GM19467 (cell line): ENCODE measurements at regions not wholly inside any gene's neighbourhood (a gene's known extent, or its start where the extent isn't known, plus 50 kb on each side); places are given as distances from the start of the nearest gene placed in this dataset.

Source experiments
- ATAC-seq: cut with Tn5 transposase; IDR thresholded peaks from one replicate; pipeline ENCODE4 v1.9.1; 2021; ENCODE audit warnings: mild to moderate bottlenecking, moderate library complexity; ENCODE audit not compliant: unreplicated experiment

DNA sequence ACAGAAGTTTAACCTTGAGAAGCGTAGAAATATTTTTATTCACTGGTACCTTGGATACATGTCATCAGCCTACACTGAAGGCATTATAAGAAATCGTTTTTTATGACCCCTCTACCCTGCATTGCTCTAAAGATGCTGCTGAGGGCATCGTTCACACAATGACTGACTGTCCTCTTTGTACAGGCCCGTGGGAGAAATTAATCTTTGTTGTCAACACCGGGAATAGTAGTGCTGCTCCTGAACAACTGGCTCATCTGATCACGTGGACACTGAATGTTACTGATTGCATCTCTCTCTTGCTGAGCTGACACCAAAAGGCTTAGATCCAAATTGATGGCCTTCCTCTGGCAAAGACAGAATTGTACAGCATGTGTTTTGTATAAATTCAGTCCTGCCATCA lies 157.1 kb upstream of the SMLR1 start:
- ATAC-seq: no peak

DNA sequence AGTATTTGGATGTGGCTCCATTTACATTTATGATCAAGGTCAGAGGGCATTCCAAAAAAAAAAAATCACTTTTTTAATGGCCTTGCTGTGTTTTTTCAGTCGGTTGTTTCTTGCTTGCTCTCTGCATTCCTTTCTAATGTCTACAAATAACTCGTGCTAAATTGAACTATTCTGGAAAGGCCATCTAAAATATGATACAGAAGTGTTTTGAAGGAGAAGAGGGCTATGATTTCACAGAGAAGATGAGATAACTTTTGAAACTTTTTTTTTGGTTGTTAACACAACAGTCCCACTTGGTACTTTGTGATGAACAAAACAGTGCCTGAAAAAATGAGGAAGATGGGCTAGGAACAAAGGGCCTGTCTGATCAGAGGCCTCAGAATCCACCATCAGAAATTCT lies 156.1 kb upstream of the SMLR1 start:
- no peak for ATAC-seq

DNA sequence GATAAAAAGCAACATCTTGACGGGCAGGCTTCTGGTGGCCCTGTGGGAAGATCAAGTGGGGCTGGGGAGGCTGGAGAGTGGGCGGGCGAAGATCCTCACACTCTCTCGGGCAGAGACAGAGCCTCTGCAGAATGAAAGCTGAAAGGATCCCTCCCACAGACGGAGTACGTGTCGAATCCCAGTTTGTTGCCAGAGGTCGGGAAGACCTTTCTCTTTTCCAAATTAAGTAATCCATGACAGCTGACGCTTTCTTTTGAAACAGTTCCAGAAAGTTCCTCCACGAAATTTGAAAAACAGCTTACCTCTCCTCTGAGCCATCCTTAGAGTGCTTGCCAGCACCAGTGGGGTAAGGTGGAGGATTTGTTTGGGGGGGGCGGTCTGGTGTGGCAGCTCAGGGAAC lies 155.6 kb upstream of the SMLR1 start:
- no peak for ATAC-seq

DNA sequence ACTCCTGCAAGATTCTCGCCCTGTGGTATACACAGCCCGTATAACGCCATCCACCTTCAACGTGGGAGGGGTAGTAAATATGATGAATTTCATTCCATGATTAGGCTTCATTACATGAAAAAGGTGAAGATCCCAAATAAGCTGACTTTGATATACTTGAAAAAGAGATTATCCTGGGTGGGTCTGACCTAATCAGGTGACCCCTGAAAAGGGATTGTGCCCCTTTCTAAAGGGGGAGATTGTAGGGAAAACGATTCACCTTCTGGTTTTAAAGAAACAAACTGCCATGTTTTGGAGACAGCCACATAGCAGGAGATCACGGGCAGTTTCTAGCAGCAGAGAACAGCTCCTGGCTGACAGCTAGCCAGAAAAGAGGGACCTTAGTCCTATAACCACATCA lies 155.1 kb upstream of the SMLR1 start:
- no peak for ATAC-seq

DNA sequence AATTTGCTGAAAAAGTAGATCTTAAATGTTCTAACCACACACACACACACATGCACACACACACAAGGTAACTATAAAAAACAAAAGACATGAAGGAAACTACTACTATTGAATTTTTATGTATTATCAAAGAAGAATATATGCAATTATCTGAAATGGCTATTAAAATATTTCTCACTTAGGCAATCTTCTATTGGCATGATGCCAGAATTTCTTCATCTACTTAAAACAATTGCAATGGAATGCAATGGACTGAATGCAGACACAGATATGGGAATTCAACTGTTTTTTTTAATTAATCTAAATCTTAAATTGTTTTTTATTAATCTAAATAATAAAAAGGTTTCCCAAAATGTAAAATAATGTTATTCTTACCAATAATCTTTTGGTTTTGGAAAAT lies 152.6 kb upstream of the SMLR1 start:
- no peak for ATAC-seq

DNA sequence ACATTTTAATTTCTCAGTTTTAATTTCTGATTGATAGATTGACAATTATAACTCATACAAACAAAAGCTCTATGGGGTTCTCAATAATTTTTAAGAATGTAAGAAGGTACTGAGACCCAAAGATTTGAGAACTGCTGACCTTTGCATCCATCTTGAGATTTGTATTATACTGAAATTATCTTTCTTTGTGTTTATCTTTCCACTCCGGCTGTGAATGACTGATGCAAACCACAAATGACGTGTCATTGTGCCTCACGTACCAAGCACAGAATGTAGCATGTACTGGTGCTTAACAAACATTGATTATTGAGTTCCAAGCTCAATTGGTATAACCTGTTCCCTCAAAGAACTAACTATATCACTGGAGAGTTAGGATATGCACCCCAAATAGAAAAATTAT lies 152.1 kb upstream of the SMLR1 start:
- ATAC-seq: no peak

DNA sequence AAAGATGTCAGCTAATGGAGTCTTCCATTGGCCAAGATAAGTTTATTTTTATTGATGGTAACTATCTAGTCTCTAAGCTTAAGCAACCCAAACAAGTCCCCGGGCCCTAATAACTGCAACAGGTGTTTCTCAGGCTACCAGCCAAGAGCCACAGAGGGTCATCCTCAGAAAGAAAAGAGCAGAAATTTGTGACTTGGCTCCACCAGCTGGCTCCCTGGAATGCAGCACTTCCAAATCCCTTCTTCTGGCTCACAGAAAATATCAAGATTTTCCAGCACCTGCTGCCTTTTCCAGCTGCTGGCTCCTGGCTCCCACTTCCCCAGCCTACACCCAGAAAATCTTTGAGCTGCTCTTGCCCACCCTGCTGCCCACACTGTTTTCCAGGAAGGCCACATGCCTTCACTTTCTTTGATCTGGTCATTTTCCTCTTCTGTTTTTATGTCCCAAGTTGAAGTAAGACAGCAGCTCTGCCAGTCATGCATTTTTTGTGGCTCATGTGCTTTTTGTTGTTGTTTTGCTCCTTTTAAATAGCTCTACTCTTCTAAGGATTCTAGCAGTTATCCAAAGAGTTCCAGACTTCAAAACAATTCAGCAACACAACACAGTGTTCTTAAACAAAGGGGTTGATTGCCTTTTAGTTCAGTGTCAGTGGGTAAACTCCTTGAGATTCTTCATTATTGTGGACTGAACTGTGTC lies 151.0 kb upstream of the SMLR1 start:
- ATAC-seq: no peak

DNA sequence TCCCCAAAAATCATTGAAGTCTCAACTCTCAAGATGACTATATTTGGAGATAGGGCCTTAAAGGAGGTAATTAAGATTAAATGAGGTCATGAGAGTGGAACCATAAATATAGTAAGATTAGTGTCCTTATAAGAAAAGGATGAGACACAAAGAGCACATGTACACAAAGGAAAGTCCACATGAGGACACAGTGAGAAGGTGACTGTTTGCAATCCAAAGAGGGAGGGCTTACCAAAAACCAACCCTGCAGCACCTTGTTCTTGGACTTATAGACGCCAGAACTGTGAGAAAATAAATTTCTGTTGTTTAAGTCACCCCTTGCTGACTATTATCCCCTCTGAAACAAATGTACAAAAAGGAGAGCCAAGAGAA lies 150.4 kb upstream of the SMLR1 start:
- no peak for ATAC-seq

DNA sequence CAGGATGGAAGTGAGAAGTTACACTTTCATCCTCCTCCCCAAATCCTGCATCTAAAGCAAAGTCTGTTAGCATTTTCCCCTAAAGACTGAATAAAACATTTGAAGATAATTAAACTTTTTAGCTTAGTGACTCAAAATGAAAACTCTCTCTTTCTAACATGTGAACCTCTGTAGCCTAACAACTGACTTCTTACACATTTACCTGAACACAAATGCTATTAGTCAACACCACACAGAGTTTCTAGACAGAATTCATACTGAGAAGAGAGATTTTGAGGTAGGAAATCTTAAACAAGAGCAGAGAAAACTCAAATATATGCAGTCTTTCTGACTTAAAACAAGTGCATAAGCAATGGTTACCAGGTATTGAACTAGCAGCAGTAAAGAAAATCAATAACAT lies 149.9 kb upstream of the SMLR1 start:
- no peak for ATAC-seq

DNA sequence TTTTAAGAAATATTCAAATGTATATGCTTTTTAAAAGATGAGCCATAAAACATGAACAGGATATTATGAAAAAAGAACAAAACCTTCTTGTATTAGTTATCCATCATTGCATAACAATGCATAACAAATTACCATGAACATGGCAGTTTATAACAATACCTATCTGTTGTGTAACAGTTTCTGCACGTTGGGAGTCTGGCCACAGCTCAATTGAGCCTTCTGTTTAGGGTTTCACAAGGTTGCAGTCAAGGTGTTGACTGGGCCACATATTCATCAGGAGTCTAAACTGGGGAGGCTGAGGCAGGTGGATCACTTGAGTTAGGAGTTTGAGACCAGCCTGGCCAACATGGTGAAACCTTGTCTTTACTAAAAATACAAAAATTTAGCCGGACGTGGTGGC lies 149.4 kb upstream of the SMLR1 start:
- no peak for ATAC-seq

DNA sequence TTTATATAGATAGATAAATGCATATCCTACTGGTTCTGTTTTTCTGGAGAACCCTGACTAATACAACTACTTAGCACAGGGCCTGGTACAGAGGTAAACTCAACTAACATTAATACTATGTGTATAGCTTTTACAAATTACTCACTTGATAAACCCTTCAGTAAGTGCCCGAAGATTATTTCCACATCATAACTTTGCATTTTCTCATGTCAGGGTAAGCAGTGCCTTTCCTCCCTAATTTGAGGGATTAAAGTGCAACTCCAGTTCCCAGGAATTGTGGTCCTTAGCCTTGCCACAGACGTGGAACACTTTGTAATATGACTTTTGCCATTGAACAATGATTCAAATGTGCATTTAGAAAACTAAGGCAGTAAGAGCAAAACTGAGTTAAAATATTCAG lies 147.5 kb upstream of the SMLR1 start:
- ATAC-seq: no peak

DNA sequence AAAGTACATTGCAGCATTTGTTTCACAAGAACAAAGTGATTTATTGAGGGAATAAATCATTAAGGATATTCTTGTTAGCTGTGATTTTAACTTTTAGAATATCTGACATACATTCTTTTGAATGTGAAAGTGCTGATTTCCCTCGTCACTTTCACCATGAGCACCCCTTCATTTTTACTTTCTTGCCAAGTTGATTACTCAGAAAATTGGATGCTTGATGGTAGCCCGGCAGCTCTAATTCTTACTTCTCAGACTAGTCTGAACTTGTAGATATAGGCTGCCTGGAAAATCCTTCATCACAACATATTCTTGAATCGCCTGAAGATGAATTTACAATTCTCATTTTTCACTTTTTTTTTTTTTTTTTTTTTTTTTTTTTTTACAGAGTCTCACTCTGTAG lies 147.1 kb upstream of the SMLR1 start:
- no peak for ATAC-seq

DNA sequence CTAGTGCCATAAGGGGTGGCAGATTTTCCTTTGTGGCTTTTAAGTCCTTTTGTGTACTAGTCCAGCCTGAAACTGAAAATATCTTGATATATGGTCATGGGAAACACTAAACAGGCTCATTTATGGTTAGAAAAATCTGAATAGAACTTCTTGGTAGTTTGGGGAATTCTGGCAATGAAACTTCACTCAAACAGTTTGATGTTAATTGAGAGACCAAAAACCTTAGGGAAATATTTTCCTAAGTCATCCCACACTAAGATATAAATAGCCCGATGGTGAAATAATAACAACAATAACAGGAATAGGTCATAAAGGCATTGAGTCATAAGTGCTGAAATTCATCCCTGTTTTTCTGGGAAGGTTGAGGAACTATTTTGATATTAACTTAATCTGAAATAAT lies 146.2 kb upstream of the SMLR1 start:
- ATAC-seq: no peak

DNA sequence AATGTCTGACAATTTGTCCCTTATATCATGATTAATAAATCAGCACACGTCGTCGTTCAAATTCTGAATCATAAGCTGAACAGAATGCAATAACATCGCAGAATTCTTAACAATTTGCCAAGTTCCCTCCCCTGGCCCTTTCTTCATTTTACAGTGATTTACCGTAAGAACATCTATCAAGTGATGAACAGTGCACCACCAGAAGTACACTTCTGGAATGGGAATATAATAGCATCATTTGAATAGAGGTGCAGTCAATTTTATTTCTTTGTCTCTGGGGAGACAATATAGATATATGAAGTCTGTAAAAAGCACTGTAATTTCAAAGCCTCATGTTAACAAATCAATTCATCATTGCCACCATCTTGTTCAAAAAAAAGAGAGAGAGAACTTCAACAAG lies 145.1 kb upstream of the SMLR1 start:
- no peak for ATAC-seq

DNA sequence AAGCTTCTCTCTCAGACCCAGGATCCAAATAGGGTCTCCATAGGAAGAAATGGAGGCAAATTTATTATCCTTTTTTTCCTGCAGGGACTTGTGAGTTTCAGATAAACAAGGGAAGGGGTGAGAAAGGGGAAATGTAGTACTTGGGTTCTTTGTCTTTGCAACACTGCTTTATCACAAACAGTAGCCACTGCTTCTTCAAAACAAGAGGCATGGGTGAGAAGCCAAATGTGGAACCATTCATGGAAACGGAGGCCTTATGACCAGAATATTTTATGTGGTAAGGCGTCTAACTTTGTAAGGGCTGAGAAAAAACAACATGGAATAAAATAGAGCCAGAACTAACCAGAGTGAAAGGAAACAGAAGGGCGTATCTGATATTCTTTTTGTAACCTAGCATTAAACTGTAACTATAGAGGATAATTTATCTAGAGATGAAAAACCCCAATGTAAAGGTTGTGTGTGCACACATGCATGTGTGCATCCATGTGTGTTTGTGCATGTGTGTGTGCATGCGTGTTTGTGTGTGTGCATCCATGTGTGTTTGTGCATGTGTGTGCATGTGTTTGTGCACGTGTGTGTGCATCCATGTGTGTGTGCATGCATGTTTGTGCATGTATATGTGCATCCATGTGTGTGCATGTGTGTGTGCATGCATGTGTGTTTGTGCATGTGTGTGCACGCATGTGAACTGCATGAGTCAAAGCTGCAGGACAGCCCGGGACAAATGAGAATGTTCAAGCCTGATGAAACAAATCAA lies 143.3 kb upstream of the SMLR1 start:
- ATAC-seq: no peak

DNA sequence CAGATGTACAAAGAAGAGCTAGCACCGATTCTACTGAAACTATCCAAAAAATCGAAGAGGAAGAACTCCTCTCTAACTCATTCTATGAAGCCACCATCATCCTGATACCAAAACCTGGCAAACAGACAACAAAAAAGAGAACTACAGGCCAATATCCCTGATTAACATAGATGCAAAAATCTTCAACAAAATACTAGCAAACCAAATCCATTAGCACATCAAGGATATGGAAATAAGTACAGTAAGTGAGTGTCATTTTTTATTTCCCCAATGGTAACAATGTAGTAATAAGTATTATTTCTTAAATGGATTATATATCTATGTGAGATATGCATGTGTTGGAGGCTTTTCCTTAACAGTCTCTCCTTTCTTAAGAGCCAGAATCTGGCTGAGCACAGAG lies 134.5 kb upstream of the SMLR1 start:
- no peak for ATAC-seq

DNA sequence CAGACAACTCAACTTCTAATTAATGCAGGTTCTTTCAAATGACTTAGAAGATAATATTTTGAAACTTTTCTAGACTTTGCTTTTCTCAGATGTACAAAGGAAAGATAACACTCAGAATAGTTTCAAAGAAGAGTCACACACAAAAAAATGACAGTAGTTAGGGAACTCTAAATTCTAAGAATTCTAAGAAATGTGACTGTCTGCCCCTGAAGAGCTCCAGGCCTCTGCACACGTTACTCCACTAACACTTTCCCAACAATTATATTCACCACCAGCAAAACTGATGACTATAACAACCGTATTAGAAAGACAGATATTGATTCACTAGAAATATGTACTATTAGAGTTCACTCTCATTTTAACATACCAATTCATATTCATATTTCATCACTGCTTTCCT lies 133.3 kb upstream of the SMLR1 start:
- ATAC-seq: no peak

DNA sequence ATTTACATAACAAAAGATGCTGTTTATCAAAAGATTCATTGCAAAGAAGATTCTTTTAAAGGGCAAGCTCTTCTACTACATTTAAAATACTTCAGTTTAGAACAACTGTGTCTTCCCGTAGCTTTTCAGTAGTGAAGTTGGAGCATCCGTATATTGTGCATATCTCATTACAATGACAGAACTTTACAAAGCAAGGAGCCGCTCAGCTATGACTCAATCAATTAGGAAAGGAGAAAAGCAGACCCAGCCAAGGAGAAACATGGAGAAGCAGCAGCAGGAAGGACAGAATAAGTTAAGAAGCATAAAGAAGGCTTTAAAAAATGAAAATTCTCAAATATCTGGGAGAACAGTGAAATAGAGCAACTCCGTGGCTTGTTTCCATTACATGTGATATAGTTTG lies 132.6 kb upstream of the SMLR1 start:
- no peak for ATAC-seq

DNA sequence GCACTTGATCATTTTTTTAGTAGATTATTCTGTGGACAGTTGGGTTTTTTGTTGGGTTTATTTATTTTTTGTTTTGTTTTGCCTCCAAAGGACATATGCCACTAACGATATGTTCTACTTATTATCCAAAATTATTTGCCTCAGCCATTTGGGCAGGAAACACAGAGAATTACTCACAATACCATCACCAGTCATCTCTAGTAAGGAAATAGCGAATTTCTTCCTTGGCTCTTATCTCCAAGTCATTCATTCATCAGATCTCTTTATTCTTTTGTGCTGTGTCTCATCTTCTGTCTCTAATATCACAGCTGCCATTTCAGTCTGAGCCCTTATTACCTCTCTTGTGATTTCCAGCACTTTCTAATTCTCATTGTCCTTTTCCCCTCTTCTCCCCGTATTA lies 130.4 kb upstream of the SMLR1 start:
- ATAC-seq: no peak

DNA sequence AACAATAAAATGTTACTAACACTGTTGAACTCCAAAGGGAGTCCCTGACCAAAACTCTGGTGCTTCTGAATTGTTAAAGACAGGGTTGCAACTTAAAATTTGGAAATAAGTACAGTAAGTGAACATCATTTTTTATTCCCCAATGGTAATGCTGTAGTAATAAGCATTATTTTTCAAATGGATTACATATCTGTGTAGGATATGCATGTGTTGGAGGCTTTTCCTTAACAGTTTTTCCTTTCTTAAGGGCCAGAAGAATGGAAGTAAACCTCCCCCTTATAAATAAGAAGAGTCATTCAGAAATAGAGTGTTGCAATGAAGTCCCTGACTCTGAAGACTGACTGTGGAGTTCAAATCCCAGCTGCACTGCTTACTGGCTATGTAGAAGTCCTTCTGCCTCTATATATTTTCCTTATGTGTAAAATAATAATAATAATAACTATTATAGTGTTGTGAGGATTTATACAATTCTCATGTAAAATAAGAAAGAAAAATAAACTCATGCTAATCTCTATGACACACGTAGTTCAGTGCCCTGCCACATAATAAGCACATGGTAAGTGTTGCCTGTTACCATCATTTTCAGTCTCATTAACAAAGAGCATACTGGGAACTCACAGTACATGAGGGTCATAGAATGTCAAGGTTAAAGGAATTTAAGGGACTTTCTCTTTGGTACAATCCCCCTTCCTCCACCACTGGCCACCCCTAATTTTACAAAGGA lies 129.8 kb upstream of the SMLR1 start:
- ATAC-seq: peak; percentile 30

DNA sequence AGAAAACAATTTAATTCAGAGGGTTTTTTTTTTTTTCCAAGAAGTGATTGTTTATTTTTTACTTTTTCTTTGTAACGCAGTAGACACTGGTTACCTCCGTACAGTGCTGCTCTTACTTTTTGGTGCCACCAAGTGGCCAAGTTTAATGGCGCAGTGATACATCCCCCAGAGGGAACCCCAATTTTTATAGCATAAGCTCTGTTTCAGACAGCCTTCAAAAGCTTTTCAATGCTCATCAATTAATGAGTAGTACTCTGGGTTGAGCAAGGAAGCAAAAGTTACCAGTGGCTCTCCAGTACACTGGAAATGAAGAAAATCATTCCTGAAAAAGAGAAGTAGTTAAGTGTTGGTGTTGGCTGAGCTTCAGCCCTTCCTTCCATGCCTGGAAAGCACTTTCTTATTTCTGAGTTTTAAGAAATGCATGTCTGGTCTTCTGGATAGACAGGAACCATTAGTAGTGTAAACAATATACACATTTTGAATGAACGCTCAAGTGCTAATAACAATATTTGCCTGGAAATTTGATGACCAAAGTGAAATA lies 129.1 kb upstream of the SMLR1 start:
- ATAC-seq: peak; percentile 83

DNA sequence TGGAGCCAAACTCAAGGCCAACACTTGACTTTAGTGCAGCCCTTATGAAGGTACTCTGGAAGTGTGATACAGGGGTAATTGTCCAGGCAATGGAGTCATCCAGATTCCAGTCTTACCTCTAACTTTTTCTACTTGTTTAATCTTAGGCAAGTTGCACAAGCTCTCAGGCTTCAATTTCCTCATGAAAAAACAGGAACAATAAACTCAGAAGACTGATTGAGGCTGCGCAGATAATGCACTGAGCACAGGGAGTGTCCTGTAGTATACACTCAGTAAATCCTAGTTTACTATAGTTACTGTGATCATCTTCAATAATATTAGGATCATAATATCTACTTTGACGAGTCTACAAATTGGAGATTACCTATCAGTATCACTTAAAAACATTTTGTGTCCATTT lies 127.5 kb upstream of the SMLR1 start:
- ATAC-seq: no peak
